HTR-8/SVneo (cell line): ENCODE measurements at regions not wholly inside any gene's neighbourhood (a gene's known extent, or its start where the extent isn't known, plus 50 kb on each side); places are given as distances from the start of the nearest gene placed in this dataset.

ENCODE experiments used
- DNase-seq: peaks from one replicate; pipeline ENCODE4 v3.0.0; 2011; ENCODE audit warnings: low spot score, mixed read lengths; ENCODE audit not compliant: insufficient read length
- FAIRE-seq: peaks from 2 replicates; lab custom pipeline; 2011; peaks lifted over from hg19 to GRCh38; lab: Jason Lieb, UNC

DNA sequence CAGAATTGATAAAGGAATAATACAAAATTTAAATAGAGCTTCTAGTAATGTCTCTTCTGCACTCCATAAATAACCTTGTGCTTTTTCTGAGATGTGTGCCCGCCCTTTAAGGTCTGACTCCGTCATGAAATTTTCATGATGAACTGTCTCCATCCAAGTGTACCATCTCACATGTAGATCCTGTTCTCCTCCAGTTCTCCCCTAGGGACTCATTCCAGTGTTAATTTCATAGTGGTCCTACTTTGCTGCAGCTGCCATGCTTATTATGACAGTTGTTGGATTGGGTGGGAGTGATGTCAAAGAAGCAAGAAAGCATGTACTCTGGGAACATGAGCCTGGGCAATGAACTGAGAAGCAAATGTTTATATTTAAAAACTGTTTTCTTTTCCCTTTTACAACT is 442.5 kb upstream of the PDE3A start:
- no peak for FAIRE-seq
- DNase-seq = no peak

DNA sequence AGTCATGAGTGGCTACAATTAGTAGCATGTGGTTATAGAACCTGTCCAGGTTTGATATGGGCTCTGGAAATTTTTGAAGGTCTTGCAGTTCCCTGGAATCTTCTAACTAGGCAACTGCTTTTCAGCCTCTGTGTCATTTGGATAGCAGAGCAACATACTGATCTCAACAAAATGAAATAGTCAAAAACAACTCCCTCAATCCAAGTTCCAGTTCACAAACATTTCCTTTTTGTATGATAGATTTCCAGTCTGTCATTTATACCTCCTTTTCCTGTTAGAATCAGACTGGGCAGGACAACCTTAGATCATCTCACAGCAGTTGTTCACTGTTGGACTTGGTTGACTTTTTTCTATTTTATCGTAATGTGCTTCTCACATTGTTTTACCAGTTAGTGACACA is 442.1 kb upstream of the PDE3A start:
- FAIRE-seq = no peak

DNA sequence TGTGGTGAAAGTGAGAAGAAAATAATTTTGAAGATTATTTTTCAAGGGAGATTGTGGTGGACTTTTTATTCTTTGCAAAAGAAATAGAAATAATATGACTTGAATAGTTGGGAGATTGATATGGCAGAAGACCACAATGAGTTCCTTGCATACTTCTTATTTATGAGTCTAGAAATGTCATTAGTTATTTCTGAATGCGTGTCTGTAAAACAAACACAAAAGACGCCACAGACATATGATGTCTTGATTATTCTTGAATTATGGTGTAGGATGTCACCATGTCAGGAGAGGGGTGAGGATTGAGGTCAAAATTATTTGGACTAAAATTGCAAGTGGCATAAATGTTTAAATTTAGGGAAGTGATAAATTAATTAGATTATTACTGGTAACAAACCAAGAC is 440.7 kb upstream of the PDE3A start:
- DNase-seq (no peak), FAIRE-seq (no peak)

More for the DNA sequence above, 442.1 kb upstream of the PDE3A start:
- no peak for DNase-seq

DNA sequence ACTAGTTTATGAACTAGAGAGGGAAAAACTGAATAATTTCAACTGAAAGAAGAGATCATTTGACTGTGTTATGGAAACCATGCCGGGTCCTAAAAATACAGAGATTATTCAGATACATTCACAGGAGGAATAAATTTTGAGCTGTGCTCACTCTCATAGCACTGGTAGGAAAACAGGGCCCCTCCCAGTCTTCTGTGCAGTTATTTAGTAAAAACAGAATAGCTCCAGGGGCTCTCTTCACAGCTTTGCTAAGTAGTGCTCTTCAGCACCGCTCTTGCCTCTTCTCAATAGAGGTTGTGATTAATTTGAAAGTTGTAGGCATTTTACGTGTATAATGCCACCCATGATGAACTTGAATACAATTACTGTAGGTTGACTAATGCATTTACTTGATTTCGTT is 435.9 kb upstream of the PDE3A start:
- DNase-seq = no peak
- FAIRE-seq = no peak

DNA sequence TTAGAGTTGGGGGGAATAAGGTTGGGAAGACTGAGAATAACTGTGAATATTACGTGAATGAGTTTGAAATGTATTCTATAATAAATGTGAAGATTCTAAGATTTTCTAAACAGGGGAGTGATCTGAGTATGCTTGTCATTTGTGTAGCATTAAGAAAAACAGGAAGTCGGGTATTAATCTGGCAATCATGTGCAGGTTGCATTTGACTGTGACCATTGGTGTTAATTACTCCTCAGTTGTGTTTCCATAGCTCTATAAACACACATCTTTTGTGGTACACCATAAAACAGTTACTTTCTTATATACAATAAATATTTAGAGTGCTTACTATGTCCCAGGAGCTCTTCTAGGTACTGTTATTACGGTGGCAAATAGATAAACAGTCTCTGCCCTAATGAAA is 434.4 kb upstream of the PDE3A start:
- DNase-seq = no peak
- FAIRE-seq = no peak

DNA sequence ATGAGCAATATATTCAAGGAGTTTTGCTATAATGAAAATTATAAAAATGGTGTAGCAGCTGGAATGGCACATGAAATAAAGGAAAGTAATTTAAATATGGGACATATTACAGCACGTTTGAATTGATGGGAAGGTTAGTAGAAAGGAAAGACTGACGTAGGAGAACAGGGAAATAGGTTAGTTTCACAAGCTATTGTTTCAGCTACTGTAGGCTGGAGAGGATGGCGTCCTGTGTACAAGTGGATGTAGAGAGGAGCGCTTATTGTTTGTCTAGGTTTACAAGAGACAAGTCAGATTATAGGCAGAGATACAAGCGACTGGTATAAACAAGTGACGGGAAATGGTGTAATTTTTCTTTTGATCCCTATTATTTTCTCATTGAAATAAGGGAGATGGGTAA is 431.2 kb upstream of the PDE3A start:
- no peak for DNase-seq
- FAIRE-seq = no peak

DNA sequence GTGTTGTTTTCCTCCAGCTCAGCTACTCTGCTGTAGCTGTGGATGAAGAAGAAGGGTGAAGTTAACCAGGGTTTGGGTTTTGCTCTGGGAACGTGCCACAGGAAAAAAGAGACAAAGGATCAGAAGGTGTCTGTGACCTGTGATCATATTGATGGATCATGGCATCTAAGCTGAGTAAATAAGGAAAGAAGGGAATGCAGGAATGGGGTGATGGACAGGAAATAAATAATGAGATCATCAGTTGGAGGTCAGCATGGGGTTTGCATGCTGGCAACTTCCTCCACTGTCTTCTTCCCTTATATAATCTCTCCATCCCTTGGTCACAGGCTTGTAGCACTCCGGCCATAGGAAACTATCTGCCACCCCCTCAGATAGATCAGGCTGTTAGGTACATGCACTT is 430.3 kb upstream of the PDE3A start:
- DNase-seq (no peak), FAIRE-seq (no peak)

DNA sequence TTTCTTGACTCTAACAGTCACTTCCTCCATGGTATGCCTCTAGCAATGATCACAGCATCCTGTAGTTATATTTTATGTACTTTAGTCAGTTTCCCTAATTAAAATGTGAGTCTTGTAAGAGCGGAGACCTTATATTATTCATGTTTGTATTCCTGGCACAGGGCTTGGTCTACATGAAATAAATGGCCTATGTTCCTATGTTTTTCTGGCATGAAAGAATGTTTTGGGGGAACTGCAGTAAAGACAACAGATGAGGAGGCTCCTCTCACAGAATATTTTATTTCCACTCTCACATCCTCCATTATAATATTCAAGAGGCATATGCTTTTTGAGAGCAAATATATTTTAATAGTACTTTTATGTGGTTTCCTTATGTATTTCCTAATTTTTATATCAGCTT is 429.8 kb upstream of the PDE3A start:
- DNase-seq = no peak
- no peak for FAIRE-seq

DNA sequence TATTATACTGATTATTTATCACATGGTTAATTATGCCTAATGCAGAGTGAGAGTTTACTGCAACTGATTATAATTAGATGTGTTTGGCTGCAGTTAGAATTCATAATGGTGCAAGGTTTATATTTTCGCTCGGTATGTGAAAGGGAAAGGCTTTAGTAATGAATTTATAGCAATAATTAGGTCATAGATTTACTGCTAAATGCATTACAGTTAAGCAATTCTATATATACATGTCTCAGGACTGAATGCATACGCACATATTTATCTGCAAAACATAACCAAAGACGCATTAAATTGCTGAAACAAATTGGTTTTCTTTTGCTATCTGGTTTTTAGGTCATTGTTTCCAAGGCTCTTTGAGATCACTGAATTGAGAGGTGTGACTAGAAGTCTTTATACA is 428.1 kb upstream of the PDE3A start:
- DNase-seq (no peak), FAIRE-seq (no peak)

DNA sequence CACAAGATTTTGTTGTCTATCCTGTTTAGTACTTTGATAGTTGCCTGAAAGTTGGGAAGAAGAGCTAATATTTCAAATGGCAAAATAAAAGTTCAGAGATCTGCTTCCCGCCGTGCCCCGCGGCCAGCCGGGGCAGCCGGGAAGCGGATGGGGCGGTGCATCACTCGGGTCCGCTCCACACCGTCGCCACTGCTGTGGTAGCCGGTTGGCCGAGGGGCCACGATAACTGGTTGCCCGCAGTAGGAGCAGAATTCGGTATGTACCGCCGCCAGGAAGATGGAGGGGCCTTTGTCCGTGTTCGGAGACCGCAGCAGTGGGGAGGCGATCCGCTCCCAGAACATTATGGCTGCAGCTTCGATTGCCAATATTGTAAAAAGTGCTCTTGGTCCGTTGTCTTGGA is 427.2 kb upstream of the PDE3A start:
- FAIRE-seq (no peak), DNase-seq (no peak)

DNA sequence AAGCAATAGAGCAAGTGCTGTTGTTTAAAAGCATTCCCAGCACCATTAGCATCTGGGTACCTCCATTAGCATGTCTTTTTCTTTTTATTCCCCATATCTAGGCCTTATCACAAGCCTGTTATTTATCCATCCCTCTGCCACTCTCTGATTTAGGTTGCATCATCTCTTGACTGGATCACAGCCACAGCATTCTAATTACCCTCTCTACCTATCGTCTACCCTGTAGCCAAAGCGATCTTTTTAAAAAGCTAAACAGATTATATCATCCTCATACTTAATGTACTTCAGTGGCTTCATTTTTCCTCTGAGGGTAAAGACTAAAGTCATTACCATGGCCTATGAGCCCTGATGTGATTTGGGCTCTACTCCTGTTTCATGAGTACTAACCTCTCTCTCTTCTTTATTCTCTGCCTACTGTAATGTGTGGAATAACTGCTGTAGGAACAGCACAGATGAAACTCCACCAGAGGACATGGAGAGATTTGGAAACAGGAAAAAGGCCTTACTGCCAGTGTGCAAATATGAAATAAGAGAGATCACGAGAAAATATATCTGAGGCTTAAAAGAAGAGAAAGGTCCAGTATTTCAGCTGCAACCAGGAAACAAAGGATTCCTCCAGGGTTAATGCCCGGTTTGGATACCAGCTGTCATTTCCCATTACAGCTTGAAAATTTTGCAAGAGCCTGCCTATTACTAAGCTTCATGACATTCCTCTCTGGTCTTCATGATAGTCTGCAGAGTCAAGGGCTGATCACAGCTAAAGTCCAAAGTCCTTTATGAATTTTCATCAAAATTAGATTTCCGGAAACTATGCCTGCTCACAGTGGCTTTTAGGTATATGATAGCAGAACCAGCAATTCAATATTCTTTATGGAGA is 422.5 kb upstream of the PDE3A start:
- DNase-seq = peak; percentile 23
- no peak for FAIRE-seq

DNA sequence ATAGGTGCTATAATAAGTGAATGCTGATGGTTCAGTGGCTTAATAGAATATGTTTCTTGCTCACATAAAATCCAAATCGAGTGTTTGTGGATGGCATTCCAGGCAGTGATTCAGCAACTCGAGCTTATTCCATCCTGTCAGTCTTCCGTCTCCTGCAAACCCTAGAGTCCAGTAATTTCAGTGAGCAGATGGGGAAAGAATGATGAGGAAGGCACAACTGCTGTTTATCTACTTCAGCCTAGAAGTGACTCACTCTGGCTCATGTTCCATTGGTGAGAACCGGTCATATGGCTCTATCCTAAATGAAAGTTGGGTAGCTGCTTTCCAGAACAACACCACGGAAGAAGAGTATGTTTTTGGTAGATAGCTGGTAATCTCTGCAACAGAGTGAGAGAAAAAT is 421.8 kb upstream of the PDE3A start:
- DNase-seq (peak; percentile 70), FAIRE-seq (peak; percentile 86)

DNA sequence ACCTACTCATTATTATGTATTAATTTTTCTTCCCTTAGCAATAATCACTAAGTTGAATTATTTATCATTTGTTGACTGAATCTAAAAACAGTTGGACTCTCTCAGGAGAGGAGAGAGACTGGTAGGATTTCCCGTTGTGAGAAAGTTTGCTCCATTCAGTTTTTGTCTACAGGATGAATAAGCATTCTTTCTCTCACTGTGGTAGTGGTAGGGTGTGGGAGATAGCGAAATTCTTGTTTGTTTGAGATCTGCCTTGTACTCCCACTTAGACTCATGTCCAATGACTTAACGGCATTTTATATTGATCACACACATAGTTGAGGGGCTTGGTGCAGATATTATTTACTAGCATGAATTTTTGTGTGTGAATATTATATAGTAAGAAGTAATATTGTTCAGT is 421.0 kb upstream of the PDE3A start:
- DNase-seq (no peak), FAIRE-seq (no peak)

DNA sequence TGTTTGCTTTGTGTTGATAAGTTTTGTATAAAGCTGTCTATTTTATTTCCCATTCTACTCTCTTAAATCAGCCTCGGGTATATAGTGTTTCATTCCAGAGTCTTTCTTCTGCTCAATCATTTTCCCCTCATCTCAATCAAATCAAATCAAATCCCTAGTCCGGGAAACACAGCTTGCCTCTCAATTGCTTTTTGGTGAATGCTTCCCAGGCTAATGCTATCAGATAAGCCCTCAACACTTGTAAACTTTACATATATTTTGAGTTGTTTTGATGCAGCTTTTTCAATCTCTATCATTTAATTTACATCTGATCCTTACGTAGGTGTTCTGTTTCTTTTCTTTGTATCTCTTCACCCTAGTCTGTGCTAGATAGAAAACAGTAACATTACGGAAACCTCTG is 416.7 kb upstream of the PDE3A start:
- no peak for FAIRE-seq
- DNase-seq = no peak

DNA sequence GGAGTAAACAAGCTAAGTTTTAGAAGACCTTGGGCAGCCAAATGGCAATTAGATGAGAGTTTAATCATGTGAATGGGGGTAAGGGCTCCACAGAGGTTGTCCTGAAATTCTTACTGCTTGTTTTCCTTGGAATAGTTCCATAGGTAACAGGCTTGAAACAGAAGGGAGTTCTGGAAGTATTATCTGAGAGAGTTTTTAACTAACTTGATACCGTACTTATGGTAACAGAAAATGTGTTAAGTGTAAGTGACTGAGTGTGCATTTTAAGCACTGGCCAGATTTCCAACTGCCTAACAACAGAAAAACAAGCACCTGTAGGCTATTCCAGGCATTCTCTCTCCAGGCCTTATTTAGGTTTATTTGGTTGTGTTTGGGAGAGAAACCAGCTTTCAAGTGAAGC is 414.6 kb upstream of the PDE3A start:
- DNase-seq = no peak
- FAIRE-seq = no peak

DNA sequence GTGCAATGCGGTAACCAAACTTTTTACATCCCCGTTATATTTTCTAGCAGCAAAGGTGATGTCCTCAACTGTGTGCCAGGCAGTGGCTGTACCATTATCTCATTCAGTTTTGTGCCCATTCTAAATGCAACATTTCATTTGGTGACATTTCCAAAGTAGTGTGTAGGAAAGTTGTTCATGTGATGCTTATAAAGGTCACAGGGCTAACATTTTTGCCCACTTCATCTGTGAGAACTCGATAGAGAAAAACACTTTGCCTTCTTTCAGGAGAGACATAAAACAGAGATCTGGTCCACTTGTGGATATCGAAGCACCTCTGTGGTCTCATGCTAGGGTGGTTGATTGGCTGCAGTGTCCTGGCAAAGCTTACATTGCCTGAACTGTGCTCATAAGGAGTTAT is 414.2 kb upstream of the PDE3A start:
- no peak for FAIRE-seq
- no peak for DNase-seq

DNA sequence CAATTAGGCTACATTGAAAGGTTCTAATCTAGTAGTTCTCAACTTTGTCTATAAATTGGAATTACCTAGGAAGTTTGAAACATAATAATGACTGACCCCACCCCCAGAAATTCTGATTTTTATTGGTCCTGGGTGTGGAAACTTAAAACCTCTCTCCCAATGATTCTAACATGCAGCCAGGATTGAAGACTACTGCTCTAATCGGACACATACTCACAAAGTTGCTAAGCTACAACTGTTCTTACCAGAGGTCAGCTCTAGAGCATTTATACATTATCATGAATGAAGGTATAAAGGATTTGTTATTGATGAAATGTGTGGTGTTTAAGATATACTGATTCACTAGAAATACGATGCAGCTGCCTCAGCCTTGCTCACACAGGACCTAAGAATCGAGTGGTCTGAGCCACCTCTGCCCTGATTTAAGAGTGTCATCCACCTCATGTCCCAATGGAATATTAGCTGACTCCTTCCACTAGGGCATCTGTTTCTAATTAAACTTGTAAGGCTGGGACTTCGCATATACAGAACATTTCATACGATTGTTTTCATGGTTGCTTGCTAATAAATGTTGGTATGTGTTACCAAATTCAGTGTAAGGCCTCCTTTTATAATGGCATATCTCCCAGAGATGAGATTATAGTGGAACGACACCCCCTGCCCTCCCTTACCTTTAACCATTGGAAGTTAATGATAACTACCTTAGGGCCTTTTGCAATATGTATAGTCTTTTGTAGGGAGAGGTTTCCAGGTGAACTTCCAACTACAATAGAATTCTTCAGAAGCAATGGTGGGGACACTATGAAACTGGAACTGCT is 410.8 kb upstream of the PDE3A start:
- DNase-seq = no peak
- no peak for FAIRE-seq

DNA sequence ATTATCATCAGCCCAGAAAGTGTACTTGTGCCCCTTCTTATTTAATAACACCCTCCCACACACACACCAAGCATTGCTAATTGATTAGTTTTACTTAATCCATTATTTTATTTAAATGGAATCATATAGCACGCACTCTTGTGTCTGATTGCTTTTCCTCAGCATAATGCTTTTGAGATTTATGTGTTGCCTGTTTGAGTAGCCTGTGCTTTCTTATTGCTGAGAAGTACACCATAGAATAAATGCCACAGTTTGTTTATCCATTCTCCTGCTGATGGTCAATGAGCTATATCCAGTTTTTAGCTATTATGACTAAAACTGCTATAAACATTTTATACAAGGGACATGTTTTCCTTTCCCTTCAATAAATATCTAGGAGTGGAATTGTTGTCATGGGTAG is 409.9 kb upstream of the PDE3A start:
- DNase-seq (no peak), FAIRE-seq (no peak)

DNA sequence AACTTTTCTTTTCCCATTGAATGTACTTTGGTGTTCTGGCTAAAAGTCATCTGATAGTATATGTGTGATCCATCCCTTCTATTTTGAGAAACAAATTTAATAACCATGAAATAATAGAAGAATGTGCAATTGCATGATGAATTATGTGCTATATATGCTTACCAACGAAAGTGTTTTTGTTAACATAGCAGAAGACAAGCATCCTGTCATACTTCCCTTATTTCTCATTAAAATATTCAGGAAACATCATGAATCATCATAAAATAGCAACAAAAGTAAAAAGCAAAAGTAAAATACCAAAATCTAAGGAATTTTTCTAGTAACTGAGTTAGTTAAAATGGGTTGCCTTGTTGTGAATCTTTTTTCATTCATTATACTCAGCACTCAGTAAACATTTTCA is 409.0 kb upstream of the PDE3A start:
- FAIRE-seq (no peak), DNase-seq (no peak)

DNA sequence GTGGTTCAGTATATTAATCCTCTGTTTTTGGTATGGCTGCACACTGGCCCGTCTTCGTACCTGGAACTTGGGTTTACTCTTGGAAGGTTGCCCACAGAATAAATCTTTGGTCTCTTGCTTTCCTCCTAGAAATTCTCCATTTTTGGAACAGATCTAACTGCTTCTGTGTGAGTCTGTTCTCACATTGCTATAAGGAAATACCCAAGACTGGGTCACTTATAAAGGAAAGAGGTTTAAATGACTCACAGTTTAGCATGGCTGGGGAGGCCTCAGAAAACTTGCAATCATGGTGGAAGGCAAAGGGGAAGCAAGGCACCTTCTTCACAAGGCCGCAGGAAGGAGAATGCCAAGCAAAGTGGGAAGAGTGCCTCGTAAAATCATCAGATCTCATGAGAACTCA is 407.8 kb upstream of the PDE3A start:
- FAIRE-seq (no peak), DNase-seq (no peak)

DNA sequence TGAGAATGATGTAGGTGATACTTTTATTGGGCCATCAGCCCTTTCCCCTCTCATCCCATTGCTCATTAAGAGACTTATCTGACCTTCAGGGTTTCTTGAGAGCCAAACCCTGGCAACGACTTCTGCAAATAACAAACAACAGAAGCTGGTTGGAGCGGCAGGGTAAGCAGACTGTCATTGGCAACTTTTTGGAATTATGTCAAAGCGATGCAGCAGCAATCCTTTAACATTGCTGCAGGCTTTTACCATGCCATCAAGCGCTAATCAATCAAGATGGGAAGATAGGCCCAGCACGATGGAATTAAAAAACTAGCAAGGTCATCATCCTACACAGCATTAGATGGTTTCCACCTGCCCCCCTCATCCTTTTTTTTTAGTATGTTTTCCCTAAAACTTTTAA is 406.1 kb upstream of the PDE3A start:
- no peak for DNase-seq
- FAIRE-seq = no peak

DNA sequence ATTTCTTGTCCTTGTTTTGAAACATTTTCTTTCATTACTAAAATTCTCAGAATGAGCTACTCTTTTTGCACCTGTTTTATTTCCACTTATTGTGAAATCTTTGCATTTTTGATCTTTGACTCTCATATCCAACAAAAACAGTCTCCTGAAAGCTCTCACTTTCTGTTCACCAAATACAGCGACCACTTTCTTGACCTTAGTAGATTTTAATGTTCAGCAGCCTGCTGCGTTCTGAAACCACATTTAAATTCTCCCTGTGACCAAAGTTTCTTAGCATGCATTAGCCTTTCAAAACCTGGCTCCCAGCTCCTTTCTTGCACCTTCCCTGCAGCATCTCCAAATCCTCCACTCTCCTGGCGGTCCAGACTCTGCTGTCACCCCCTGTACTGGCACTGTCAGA is 404.4 kb upstream of the PDE3A start:
- FAIRE-seq (no peak), DNase-seq (no peak)
